Retinal pigment epithelial cell (primary cell): ENCODE measurements at regions not wholly inside any gene's neighbourhood (a gene's known extent, or its start where the extent isn't known, plus 50 kb on each side); places are given as distances from the start of the nearest gene placed in this dataset.

Source experiments
- DNase-seq: peaks from one replicate; pipeline ENCODE4 v3.0.0-alpha.2; 2010; ENCODE audit warnings: low read depth
- H3K4me3 ChIP-seq: 2 replicates; pipeline ENCODE4 v1.5.1; 2011; ENCODE audit warnings: mild to moderate bottlenecking, low read length, control low read depth, moderate library complexity
- TF ChIP-seq, protein P1 (sequence below): conservative IDR thresholded peaks from 2 replicates; pipeline ENCODE4 v1.5.1; 2011; ENCODE audit warnings: low read depth, low read length, control low read depth, inconsistent platforms

DNA sequence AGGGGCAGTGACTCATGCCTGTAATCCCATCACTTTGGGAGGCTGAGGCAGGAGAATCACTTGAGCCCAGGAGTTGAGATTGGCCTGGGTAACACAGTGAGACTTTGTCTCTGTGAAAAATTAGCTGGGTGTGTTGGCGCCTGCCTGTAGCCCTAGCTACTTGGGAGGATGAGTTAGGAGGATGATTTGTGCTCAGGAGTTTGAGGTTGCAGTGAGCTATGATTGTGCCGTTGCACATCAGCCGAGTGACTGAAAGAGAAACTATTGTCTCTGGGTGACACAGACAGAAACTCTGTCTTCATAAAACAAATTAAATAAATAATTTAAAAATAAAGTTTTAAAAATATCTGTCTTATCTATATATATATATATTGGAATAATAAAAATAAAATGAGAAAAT is 1844.6 kb upstream of the PIK3C3 start:
- TF ChIP-seq, protein P1, sequence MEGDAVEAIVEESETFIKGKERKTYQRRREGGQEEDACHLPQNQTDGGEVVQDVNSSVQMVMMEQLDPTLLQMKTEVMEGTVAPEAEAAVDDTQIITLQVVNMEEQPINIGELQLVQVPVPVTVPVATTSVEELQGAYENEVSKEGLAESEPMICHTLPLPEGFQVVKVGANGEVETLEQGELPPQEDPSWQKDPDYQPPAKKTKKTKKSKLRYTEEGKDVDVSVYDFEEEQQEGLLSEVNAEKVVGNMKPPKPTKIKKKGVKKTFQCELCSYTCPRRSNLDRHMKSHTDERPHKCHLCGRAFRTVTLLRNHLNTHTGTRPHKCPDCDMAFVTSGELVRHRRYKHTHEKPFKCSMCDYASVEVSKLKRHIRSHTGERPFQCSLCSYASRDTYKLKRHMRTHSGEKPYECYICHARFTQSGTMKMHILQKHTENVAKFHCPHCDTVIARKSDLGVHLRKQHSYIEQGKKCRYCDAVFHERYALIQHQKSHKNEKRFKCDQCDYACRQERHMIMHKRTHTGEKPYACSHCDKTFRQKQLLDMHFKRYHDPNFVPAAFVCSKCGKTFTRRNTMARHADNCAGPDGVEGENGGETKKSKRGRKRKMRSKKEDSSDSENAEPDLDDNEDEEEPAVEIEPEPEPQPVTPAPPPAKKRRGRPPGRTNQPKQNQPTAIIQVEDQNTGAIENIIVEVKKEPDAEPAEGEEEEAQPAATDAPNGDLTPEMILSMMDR: no peak
- DNase-seq: no peak
- no peak overlapping the region for H3K4me3 ChIP-seq

DNA sequence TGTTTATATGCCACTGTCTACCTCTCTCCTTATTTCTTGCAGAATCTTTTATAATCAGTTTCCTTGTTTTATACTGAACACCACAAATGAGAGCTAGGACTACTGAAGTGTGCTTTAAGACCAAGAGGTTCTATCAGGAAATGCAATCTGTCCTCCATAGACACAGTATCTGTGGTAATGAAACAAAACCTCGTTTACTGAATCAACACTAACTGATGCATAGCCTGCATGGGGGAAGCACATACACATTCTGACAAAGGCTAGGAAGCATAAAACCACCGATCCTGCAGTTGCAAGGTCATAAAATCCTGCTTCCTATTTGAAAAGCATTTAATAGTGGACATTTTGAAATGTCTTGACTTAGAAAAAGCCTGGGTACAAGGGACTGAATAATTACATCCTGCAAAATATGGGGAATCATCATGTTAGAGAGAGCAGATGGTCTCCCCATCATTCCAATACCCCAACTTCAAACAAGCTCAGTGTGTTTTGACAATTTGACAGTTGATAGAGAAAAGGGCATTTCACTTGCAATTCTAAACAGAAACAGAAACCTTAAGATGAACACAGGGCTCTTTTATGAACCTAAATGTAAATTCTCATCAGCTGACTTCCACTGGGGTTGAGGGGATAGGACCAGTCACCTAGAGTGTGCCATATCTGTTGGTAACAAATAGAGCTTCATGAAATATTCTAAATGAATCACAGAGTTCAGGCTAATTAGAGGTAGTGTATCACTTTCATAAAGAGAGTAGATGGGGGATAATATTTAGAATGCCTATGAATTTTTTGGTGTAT is 1845.6 kb upstream of the PIK3C3 start:
- DNase-seq: no peak
- H3K4me3 ChIP-seq: no peak overlapping the region
- TF ChIP-seq, protein P1: no peak

DNA sequence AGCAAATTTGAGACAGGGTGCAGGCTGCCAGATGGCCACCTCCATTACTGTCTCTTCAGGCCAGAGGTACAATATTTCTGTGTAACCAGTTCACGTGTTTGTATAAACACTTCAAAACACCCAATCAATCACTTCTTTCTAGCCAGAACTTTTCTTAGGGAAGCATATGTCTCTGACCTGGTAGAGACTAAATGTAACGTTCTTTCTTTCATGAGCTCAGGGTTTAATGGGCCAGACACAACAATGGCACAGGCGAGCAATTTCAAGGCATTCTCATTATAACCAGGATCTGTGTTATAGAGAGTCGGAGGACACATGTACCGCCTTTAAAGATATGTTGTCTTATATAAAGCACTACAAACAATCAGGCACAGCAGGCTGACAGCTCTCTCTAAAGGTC is 1846.4 kb upstream of the PIK3C3 start:
- H3K4me3 ChIP-seq: no peak overlapping the region
- DNase-seq: no peak
- TF ChIP-seq, protein P1: no peak

DNA sequence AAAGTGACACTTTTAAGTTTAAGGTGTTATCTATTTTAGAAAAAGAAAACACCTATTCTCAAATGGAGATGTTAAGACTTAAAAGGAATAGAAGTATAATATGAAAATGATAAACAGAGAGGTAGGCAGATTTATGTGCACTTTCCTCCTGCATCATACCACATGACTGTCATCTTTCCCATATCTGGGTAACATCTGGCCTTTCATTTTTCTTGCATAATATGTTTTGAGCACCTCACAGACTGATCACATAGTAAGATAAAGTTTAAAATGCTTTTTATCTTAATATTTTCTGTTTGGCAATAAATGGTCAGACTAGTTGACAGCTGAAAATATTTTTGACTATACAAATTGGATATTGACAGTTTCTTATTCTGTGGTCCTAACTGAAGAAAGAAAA is 1852.1 kb upstream of the PIK3C3 start:
- DNase-seq: no peak
- no peak overlapping the region for H3K4me3 ChIP-seq
- TF ChIP-seq, protein P1: no peak

DNA sequence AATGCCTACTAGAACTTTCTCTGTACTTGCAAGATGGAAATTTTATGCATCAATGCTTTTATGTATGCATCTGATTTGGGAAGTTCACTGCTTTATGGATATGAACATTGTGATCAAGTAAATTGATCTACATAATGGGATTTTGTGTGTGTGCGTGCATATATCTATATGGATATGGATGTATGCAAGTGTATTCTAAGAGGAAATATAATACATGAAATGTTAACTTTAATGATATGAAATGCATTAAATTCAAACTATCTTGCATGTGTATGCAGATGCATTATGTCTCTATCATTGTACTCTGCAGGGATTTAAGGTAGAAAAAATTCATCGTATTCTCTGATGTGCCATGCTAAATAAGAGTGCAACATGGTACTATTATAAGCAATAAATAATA is 1855.4 kb upstream of the PIK3C3 start:
- DNase-seq: no peak
- H3K4me3 ChIP-seq: no peak overlapping the region
- TF ChIP-seq, protein P1: no peak

DNA sequence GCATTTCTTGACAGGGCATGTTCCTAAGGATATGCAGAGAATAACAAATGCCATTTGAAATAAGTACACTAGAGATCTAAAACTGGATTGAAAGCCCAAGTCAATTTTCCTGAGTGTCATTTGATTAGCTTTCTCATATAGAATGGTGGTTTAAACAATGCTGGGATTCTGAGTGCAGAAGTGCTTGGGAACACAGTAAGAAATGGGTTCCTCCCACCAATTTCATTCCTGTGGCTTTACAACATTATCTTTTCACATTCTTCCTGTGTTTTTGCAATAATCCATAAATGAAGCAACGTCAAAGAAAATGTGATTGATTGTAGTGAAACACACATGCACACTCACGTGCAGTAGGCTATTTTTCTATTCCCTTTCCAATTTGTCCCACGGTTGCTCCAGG is 1858.4 kb upstream of the PIK3C3 start:
- no peak overlapping the region for H3K4me3 ChIP-seq
- DNase-seq: no peak
- TF ChIP-seq, protein P1: no peak

DNA sequence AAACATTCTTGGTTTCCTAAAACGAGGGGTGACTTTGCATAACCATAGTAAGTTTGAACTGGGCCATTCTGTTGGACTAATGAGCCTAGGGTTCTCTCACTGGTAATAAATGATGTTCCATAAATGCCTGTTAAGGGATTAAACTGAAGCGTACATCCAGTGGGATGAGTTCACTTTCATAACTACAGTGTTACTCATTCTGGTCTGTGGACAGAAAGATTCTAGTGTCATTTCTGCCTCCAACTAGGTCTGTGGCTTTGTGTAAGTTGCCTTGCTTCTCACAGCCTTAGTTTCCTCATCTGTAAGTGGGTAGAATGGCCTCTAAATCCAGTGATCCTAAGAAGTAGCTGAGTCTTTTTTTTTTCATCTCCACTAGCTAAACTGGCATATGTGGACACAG is 1860.6 kb upstream of the PIK3C3 start:
- no peak for DNase-seq
- TF ChIP-seq, protein P1: no peak
- H3K4me3 ChIP-seq: no peak overlapping the region
